Ishikawa (cell line): ENCODE measurements at regions not wholly inside any gene's neighbourhood (a gene's known extent, or its start where the extent isn't known, plus 50 kb on each side); places are given as distances from the start of the nearest gene placed in this dataset.

ENCODE experiments used
- CEBPB ChIP-seq: IDR thresholded peaks from 2 replicates; pipeline ENCODE4 v1.6.1; 2012
- CREB1 ChIP-seq: IDR thresholded peaks from 2 replicates; pipeline ENCODE4 v1.6.1; 2012; ENCODE audit warnings: low read depth
- EGR1 ChIP-seq: IDR thresholded peaks from 2 replicates; pipeline ENCODE4 v1.6.1; 2012
- EP300 ChIP-seq: IDR thresholded peaks from 2 replicates; pipeline ENCODE4 v1.6.1; 2012; ENCODE audit warnings: borderline replicate concordance
- FOXM1 ChIP-seq: IDR thresholded peaks from 2 replicates; pipeline ENCODE4 v1.6.1; 2012; ENCODE audit warnings: low read depth, borderline replicate concordance
- NFIC ChIP-seq: IDR thresholded peaks from 2 replicates; pipeline ENCODE4 v1.6.1; 2012
- RAD21 ChIP-seq: IDR thresholded peaks from 2 replicates; pipeline ENCODE4 v1.6.1; 2012; ENCODE audit warnings: low read depth
- TAF1 ChIP-seq: IDR thresholded peaks from 2 replicates; pipeline ENCODE4 v1.6.1; 2012; ENCODE audit warnings: low read depth, mild to moderate bottlenecking
- TCF12 ChIP-seq: IDR thresholded peaks from 2 replicates; pipeline ENCODE4 v1.6.1; 2012; ENCODE audit warnings: low read depth
- TEAD4 ChIP-seq: IDR thresholded peaks from 2 replicates; pipeline ENCODE4 v1.6.1; 2012
- USF1 ChIP-seq: IDR thresholded peaks from 2 replicates; pipeline ENCODE4 v1.6.1; 2012
- YY1 ChIP-seq: IDR thresholded peaks from 2 replicates; pipeline ENCODE4 v1.6.1; 2012; ENCODE audit warnings: low read depth
- ZBTB7A ChIP-seq: IDR thresholded peaks from 2 replicates; pipeline ENCODE4 v1.6.1; 2012; ENCODE audit warnings: low read depth
- TF ChIP-seq, protein P1 (sequence below): IDR thresholded peaks from 2 replicates; pipeline ENCODE4 v1.6.1; 2012; ENCODE audit warnings: low read depth, mild to moderate bottlenecking
- TF ChIP-seq, protein P2 (sequence below): IDR thresholded peaks from 2 replicates; pipeline ENCODE4 v1.6.1; 2012

DNA sequence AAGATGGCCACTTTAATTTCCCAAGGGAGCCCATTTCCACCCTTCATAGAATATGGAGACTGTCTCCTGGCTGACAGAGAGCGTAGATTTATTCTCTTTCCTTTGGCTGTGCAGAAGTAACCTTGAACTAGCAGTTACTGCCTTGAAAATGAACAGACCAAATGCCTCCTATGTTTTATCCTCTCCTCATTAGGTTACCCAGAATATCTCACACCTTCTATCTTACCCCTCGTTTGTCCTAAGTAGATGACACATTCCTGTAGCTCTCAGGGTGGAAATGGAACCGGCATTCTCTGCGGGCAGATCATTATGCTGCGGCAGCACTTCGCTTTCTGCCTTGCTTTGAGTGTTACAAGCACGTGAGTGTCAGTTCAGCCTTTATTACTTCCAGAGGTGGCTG, 336.5 kb downstream of the DCDC2C start:
- TF ChIP-seq, protein P1, sequence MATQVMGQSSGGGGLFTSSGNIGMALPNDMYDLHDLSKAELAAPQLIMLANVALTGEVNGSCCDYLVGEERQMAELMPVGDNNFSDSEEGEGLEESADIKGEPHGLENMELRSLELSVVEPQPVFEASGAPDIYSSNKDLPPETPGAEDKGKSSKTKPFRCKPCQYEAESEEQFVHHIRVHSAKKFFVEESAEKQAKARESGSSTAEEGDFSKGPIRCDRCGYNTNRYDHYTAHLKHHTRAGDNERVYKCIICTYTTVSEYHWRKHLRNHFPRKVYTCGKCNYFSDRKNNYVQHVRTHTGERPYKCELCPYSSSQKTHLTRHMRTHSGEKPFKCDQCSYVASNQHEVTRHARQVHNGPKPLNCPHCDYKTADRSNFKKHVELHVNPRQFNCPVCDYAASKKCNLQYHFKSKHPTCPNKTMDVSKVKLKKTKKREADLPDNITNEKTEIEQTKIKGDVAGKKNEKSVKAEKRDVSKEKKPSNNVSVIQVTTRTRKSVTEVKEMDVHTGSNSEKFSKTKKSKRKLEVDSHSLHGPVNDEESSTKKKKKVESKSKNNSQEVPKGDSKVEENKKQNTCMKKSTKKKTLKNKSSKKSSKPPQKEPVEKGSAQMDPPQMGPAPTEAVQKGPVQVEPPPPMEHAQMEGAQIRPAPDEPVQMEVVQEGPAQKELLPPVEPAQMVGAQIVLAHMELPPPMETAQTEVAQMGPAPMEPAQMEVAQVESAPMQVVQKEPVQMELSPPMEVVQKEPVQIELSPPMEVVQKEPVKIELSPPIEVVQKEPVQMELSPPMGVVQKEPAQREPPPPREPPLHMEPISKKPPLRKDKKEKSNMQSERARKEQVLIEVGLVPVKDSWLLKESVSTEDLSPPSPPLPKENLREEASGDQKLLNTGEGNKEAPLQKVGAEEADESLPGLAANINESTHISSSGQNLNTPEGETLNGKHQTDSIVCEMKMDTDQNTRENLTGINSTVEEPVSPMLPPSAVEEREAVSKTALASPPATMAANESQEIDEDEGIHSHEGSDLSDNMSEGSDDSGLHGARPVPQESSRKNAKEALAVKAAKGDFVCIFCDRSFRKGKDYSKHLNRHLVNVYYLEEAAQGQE, result no peak
- TF ChIP-seq ZBTB7A (no peak), CREB1 (no peak), RAD21 (no peak), TEAD4 (no peak), EP300 (no peak), YY1 (no peak), EGR1 (no peak), TAF1 (no peak), CEBPB (no peak), USF1 (no peak), NFIC (no peak), FOXM1 (no peak), TCF12 (no peak)
- TF ChIP-seq, protein P2, sequence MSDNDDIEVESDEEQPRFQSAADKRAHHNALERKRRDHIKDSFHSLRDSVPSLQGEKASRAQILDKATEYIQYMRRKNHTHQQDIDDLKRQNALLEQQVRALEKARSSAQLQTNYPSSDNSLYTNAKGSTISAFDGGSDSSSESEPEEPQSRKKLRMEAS, result no peak

- no peak for TF ChIP-seq USF1
- no peak for TF ChIP-seq RAD21
- TF ChIP-seq CREB1, result no peak
- TF ChIP-seq TCF12, result no peak
- TF ChIP-seq YY1, result no peak
- TF ChIP-seq NFIC, result no peak
- TF ChIP-seq, protein P1, result no peak
- TF ChIP-seq TAF1, result no peak
- no peak for TF ChIP-seq CEBPB
- TF ChIP-seq EP300, result no peak
- TF ChIP-seq FOXM1, result no peak
- no peak for TF ChIP-seq EGR1
- TF ChIP-seq, protein P2, result no peak
- TF ChIP-seq TEAD4, result no peak
- TF ChIP-seq ZBTB7A, result no peak
Observed at GRCh38 chr2:4047961-4048891, 344.9 kb downstream of the DCDC2C start.

DNA sequence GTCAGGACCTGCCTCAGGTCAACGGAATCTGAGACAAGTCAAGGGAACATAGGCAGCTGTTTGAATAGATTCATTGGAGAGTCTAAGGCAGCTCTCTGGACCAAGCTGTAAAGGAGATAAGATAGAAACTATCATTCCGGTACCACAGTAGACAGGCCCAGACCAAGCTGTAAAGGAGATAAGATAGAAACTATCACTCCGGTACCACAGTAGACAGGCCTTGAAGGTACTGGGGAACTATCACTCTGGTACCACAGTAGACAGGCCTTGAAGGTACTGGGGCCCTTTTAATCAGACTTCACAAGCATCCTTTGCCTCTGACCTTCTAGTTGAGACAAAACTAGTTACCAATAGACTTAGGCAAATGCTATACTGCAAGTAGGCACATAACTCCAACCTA, 346.1 kb downstream of the DCDC2C start:
- no peak for TF ChIP-seq TCF12
- TF ChIP-seq YY1, result no peak
- TF ChIP-seq, protein P2, result no peak
- TF ChIP-seq CREB1, result no peak
- no peak for TF ChIP-seq TAF1
- no peak for TF ChIP-seq USF1
- no peak for TF ChIP-seq RAD21
- no peak for TF ChIP-seq NFIC
- no peak for TF ChIP-seq FOXM1
- no peak for TF ChIP-seq EGR1
- TF ChIP-seq CEBPB, result no peak
- no peak for TF ChIP-seq EP300
- TF ChIP-seq ZBTB7A, result no peak

- TF ChIP-seq NFIC (no peak), RAD21 (no peak), TCF12 (no peak), YY1 (no peak), FOXM1 (no peak), CEBPB (no peak), CREB1 (no peak)
- TF ChIP-seq, protein P2, result no peak
Observed at GRCh38 chr2:4053769-4054493, 350.6 kb downstream of the DCDC2C start.
